ENCODE measurements at regions not wholly inside any gene's neighbourhood (a gene's known extent, or its start where the extent isn't known, plus 50 kb on each side); places are given as distances from the start of the nearest gene placed in this dataset.

DNA sequence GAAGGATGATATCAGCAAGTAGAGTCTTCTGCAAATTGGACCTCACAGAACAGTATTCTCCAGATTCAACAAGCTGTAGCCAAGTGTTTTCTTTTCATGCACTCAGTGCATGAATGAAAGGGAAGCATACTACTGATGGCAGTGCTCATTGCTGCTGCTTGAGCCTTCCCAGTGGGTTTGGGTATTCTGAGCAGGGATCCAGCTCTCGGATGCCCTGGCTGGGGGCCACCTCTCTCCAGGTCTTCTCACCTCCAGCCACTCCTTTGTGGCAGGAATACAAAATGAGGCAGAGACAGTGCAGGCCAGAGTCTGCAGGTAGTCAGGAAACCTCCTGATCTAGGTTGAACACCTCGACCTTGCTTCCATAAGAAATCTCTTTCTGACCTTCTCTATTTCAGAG, 390.4 kb upstream of the CELF4 start:
- TF ChIP-seq EP300 (IDR thresholded peaks at IDR 0.05) (no peak), CTCF (IDR thresholded peaks at IDR 0.05) (no peak), POLR2A (IDR thresholded peaks at IDR 0.05) (no peak), POLR2AphosphoS5 (IDR thresholded peaks at IDR 0.05) (no peak)

Measured in sigmoid colon (tissue), 4 donors.